Activated CD4-positive, alpha-beta T cell treated with anti-CD3 and anti-CD28 coated beads, Interleukin-2, amount 50 U/mL, for 4 hours (primary cell): ENCODE measurements at regions not wholly inside any gene's neighbourhood (a gene's known extent, or its start where the extent isn't known, plus 50 kb on each side); places are given as distances from the start of the nearest gene placed in this dataset.

Source experiments
- DNase-seq, 2 experiments: peaks; one replicate each; pipeline ENCODE4 v3.0.0-alpha.2; 2020

GRCh38 chr2:21452263-21452662, 328.5 kb downstream of the TDRD15 start:
- no peak for DNase-seq

- no peak for DNase-seq
Observed at GRCh38 chr2:21452678-21453077, 328.9 kb downstream of the TDRD15 start.

- no peak for DNase-seq
Observed at GRCh38 chr2:21453723-21454450, 330.1 kb downstream of the TDRD15 start.

GRCh38 chr2:21454839-21455238, 331.1 kb downstream of the TDRD15 start:
- DNase-seq: no peak

GRCh38 chr2:21461754-21462240, 338.0 kb downstream of the TDRD15 start:
- DNase-seq: no peak

- no peak for DNase-seq
Observed at GRCh38 chr2:21466341-21466927, 342.7 kb downstream of the TDRD15 start.

- no peak for DNase-seq
Observed at GRCh38 chr2:21467280-21467818, 343.6 kb downstream of the TDRD15 start.

GRCh38 chr2:21467910-21468309, 344.1 kb downstream of the TDRD15 start:
- DNase-seq: no peak

GRCh38 chr2:21468624-21469023, 344.9 kb downstream of the TDRD15 start:
- no peak for DNase-seq

GRCh38 chr2:21469158-21469557, 345.4 kb downstream of the TDRD15 start:
- no peak for DNase-seq

- DNase-seq: no peak
Observed at GRCh38 chr2:21469564-21469963, 345.8 kb downstream of the TDRD15 start.

- DNase-seq: no peak
Observed at GRCh38 chr2:21480162-21480561, 356.4 kb downstream of the TDRD15 start.

- DNase-seq: no peak
Observed at GRCh38 chr2:21484643-21485042, 360.9 kb downstream of the TDRD15 start.

GRCh38 chr2:21486445-21486844, 362.7 kb downstream of the TDRD15 start:
- no peak for DNase-seq

- DNase-seq: no peak
Observed at GRCh38 chr2:21489080-21489479, 365.3 kb downstream of the TDRD15 start.

GRCh38 chr2:21498016-21498415, 374.2 kb downstream of the TDRD15 start:
- no peak for DNase-seq

- no peak for DNase-seq
Observed at GRCh38 chr2:21500401-21500945, 376.7 kb downstream of the TDRD15 start.

GRCh38 chr2:21501376-21502027, 377.7 kb downstream of the TDRD15 start:
- DNase-seq: no peak

- DNase-seq: no peak
Observed at GRCh38 chr2:21515903-21516302, 392.1 kb downstream of the TDRD15 start.

- DNase-seq: no peak
Observed at GRCh38 chr2:21519412-21519811, 395.6 kb downstream of the TDRD15 start.

GRCh38 chr2:21519821-21520220, 396.1 kb downstream of the TDRD15 start:
- no peak for DNase-seq

- DNase-seq: no peak
Observed at GRCh38 chr2:21535826-21536225, 412.1 kb downstream of the TDRD15 start.

GRCh38 chr2:21539685-21540084, 415.9 kb downstream of the TDRD15 start:
- no peak for DNase-seq

GRCh38 chr2:21543630-21544029, 419.9 kb downstream of the TDRD15 start:
- no peak for DNase-seq
